Mucosa of stomach (tissue), 1 donor: ENCODE measurements at regions not wholly inside any gene's neighbourhood (a gene's known extent, or its start where the extent isn't known, plus 50 kb on each side); places are given as distances from the start of the nearest gene placed in this dataset.

Source experiments
- H3K27me3 ChIP-seq: one replicate; pipeline ENCODE4 v1.7.0; 2013; ENCODE audit warnings: mild to moderate bottlenecking, low read length; ENCODE audit not compliant: control insufficient read depth, insufficient read depth
- H3K36me3 ChIP-seq: one replicate; pipeline ENCODE4 v1.7.0; 2013; ENCODE audit warnings: low read length; ENCODE audit not compliant: control insufficient read depth, insufficient read depth
- H3K4me1 ChIP-seq: one replicate; pipeline ENCODE4 v1.7.0; 2013; ENCODE audit warnings: mild to moderate bottlenecking, low read length; ENCODE audit not compliant: control insufficient read depth, insufficient read depth
- H3K4me3 ChIP-seq: one replicate; pipeline ENCODE4 v1.7.0; 2013; ENCODE audit warnings: low read length
- H3K9ac ChIP-seq: one replicate; pipeline ENCODE4 v1.7.0; 2013; ENCODE audit warnings: mild to moderate bottlenecking, low read length, moderate library complexity
- H3K9me3 ChIP-seq: one replicate; pipeline ENCODE4 v1.7.0; 2013; ENCODE audit warnings: mild to moderate bottlenecking, low read length, moderate library complexity; ENCODE audit not compliant: control insufficient read depth
- donor health status: Pancreatic carcinoma.

- no peaks in the 10 kb centered on the region for H3K36me3 ChIP-seq
These were observed 499.2 kb downstream of the PTPRC start for GRCh38 chr1:199138061-199138460.

GRCh38 chr1:199149591-199149990, 510.8 kb downstream of the PTPRC start:
- Histone ChIP-seq H3K9me3 (no peaks in the 10 kb centered on the region), H3K36me3 (no peaks in the 10 kb centered on the region), H3K4me1 (no peaks in the 10 kb centered on the region), H3K4me3 (no peak overlapping the region), H3K9ac (no peak overlapping the region), H3K27me3 (no peaks in the 10 kb centered on the region)

More at GRCh38 chr1:199138061-199138460, 499.2 kb downstream of the PTPRC start:
- Histone ChIP-seq H3K9me3 (no peaks in the 10 kb centered on the region), H3K4me1 (no peaks in the 10 kb centered on the region), H3K27me3 (no peaks in the 10 kb centered on the region), H3K9ac (no peak overlapping the region), H3K4me3 (no peak overlapping the region)

- Histone ChIP-seq H3K27me3 (no peaks in the 10 kb centered on the region), H3K4me3 (no peak overlapping the region), H3K9ac (no peak overlapping the region), H3K4me1 (no peaks in the 10 kb centered on the region), H3K9me3 (no peaks in the 10 kb centered on the region), H3K36me3 (no peaks in the 10 kb centered on the region)
These were observed 511.9 kb downstream of the PTPRC start for GRCh38 chr1:199150756-199151155.

GRCh38 chr1:199151634-199152425, 513.0 kb downstream of the PTPRC start:
- H3K4me1 ChIP-seq = no peaks in the 10 kb centered on the region
- H3K27me3 ChIP-seq = no peaks in the 10 kb centered on the region
- no peaks in the 10 kb centered on the region for H3K36me3 ChIP-seq
- no peak overlapping the region for H3K4me3 ChIP-seq
- no peaks in the 10 kb centered on the region for H3K9me3 ChIP-seq
- no peak overlapping the region for H3K9ac ChIP-seq

- Histone ChIP-seq H3K27me3 (no peaks in the 10 kb centered on the region), H3K36me3 (no peaks in the 10 kb centered on the region), H3K9ac (no peak overlapping the region), H3K9me3 (no peaks in the 10 kb centered on the region), H3K4me1 (no peaks in the 10 kb centered on the region), H3K4me3 (no peak overlapping the region)
These were observed 513.8 kb downstream of the PTPRC start for GRCh38 chr1:199152676-199153075.

- Histone ChIP-seq H3K4me1 (no peaks in the 10 kb centered on the region), H3K9ac (no peak overlapping the region), H3K9me3 (no peaks in the 10 kb centered on the region), H3K27me3 (no peaks in the 10 kb centered on the region), H3K4me3 (no peak overlapping the region), H3K36me3 (no peaks in the 10 kb centered on the region)
These were observed 516.6 kb downstream of the PTPRC start for GRCh38 chr1:199155166-199156019.

- Histone ChIP-seq H3K9ac (no peak overlapping the region), H3K4me3 (no peak overlapping the region), H3K27me3 (no peaks in the 10 kb centered on the region), H3K4me1 (no peaks in the 10 kb centered on the region), H3K9me3 (no peaks in the 10 kb centered on the region), H3K36me3 (no peaks in the 10 kb centered on the region)
These were observed 518.7 kb downstream of the PTPRC start for GRCh38 chr1:199157494-199157893.

- H3K4me1 ChIP-seq = no peaks in the 10 kb centered on the region
- H3K9me3 ChIP-seq = no peaks in the 10 kb centered on the region
- H3K9ac ChIP-seq = no peak overlapping the region
- no peaks in the 10 kb centered on the region for H3K27me3 ChIP-seq
- H3K36me3 ChIP-seq = no peaks in the 10 kb centered on the region
- H3K4me3 ChIP-seq = no peak overlapping the region
These were observed 521.9 kb downstream of the PTPRC start for GRCh38 chr1:199160521-199161318.

- H3K27me3 ChIP-seq = no peaks in the 10 kb centered on the region
- H3K36me3 ChIP-seq = no peaks in the 10 kb centered on the region
- H3K4me3 ChIP-seq = no peak overlapping the region
- H3K9ac ChIP-seq = no peak overlapping the region
- no peaks in the 10 kb centered on the region for H3K9me3 ChIP-seq
- H3K4me1 ChIP-seq = no peaks in the 10 kb centered on the region
These were observed 522.5 kb downstream of the PTPRC start for GRCh38 chr1:199161319-199161680.

- no peaks in the 10 kb centered on the region for H3K9me3 ChIP-seq
These were observed 523.0 kb downstream of the PTPRC start for GRCh38 chr1:199161766-199162303.

GRCh38 chr1:199163267-199163666, 524.4 kb downstream of the PTPRC start:
- Histone ChIP-seq H3K4me3 (no peak overlapping the region), H3K9me3 (no peaks in the 10 kb centered on the region), H3K4me1 (no peaks in the 10 kb centered on the region), H3K27me3 (no peaks in the 10 kb centered on the region), H3K36me3 (no peaks in the 10 kb centered on the region), H3K9ac (no peak overlapping the region)

More at GRCh38 chr1:199161766-199162303, 523.0 kb downstream of the PTPRC start:
- no peak overlapping the region for H3K9ac ChIP-seq
- H3K27me3 ChIP-seq = no peaks in the 10 kb centered on the region
- no peaks in the 10 kb centered on the region for H3K36me3 ChIP-seq
- H3K4me1 ChIP-seq = no peaks in the 10 kb centered on the region
- no peak overlapping the region for H3K4me3 ChIP-seq
